HepG2 (cell line): ENCODE measurements at regions not wholly inside any gene's neighbourhood (a gene's known extent, or its start where the extent isn't known, plus 50 kb on each side); places are given as distances from the start of the nearest gene placed in this dataset.

Source experiments
- ATAC-seq: fragments of 200-7000 bp; cut with Tn5 transposase; 3 replicates; pipeline ENCODE4 v1.9.1; 2020; ENCODE audit warnings: mild to moderate bottlenecking, moderate library complexity
- BruUV-seq: library from RNA; stranded (reverse); fragments of 400-500 nt; replicated peaks from 2 replicates; lab custom pipeline; 2021; lab: Mats Ljungman, UMichigan
- CTCF ChIA-PET: fragments of 300-600 bp; formaldehyde crosslinking; extraction: SDS; loops from one replicate; lab custom pipeline; 2021; ENCODE audit warnings: low total read pairs, inconsistent platforms, low intra/inter-chr PET ratio; lab: Yijun Ruan, JAX
- POLR2A ChIA-PET: fragments of 350-600 bp; sonication (Branson Sonifier 250); formaldehyde crosslinking; loops from one replicate; lab custom pipeline; 2020; ENCODE audit warnings: antibody characterized with exemption, inconsistent platforms; lab: Yijun Ruan, JAX
- DNase-seq: peaks from one replicate; pipeline ENCODE4 v3.0.0-alpha.2; 2015; ENCODE audit warnings: low spot score
- FAIRE-seq: peaks from 3 replicates; lab custom pipeline; 2011; peaks lifted over from hg19 to GRCh38; lab: Jason Lieb, UNC
- H2AFZ ChIP-seq: one replicate; pipeline ENCODE4 v1.6.1; 2011; ENCODE audit warnings: low read length, inconsistent platforms
- H3K27ac ChIP-seq: fragments of 300-600 bp; 3 replicates; pipeline ENCODE4 v1.8.0; 2011; ENCODE audit warnings: mixed run types, mild to moderate bottlenecking, mixed read lengths, low read length, inconsistent platforms; ENCODE audit not compliant: insufficient read depth; ENCODE audit errors: extremely low read length
- H3K27me3 ChIP-seq, 2 experiments: fragments of 200-600 bp in 1 of 2; 2 replicates in 1 of 2; 3 replicates in 1 of 2; pipeline versions ENCODE4 v1.6.0 to v1.8.0; 2011; ENCODE audit warnings: low read length in 2 of 2, mild to moderate bottlenecking in 2 of 2, moderate library complexity in 2 of 2, inconsistent platforms in 1 of 2; ENCODE audit not compliant: insufficient read depth in 2 of 2, control insufficient read depth in 1 of 2
- H3K36me3 ChIP-seq, 2 experiments: fragments of 200-600 bp in 1 of 2; replicated peaks in 1 of 2; 2 replicates in 1 of 2; 3 replicates in 1 of 2; pipeline versions ENCODE4 v1.5.1 to v1.8.0; 2011; ENCODE audit warnings: low read length in 2 of 2, inconsistent platforms in 1 of 2; ENCODE audit not compliant: insufficient read depth in 2 of 2, control insufficient read depth in 1 of 2
- H3K4me1 ChIP-seq: 2 replicates; pipeline ENCODE4 v1.5.1; 2012; ENCODE audit warnings: low read length, inconsistent platforms; ENCODE audit not compliant: insufficient read depth
- H3K4me2 ChIP-seq: 2 replicates; pipeline ENCODE4 v1.6.0; 2011; ENCODE audit warnings: low read depth, low read length, inconsistent platforms
- H3K4me3 ChIP-seq, 3 experiments: fragments of 200-600 bp in 1 of 3; sonication (generic), shearing (Covaris generic) in 1 of 3; replicated peaks in 1 of 3; 2 replicates each; pipeline ENCODE4 v1.5.1; 2011 to 2016; ENCODE audit warnings: low read length in 3 of 3, inconsistent platforms in 2 of 3, low read depth in 2 of 3, mild to moderate bottlenecking in 2 of 3, control low read depth in 1 of 3, mixed read lengths in 1 of 3; ENCODE audit not compliant: insufficient read depth in 1 of 3
- H3K79me2 ChIP-seq: one replicate; pipeline ENCODE4 v1.6.1; 2011; ENCODE audit warnings: low read length, inconsistent platforms; ENCODE audit not compliant: insufficient read depth
- H3K9ac ChIP-seq: 2 replicates; pipeline ENCODE4 v1.6.0; 2011; ENCODE audit warnings: mild to moderate bottlenecking, low read depth, low read length, inconsistent platforms; ENCODE audit not compliant: insufficient read depth
- H3K9me3 ChIP-seq: 2 replicates; pipeline ENCODE4 v1.5.1; 2012; ENCODE audit warnings: mild to moderate bottlenecking, low read length
- H4K20me1 ChIP-seq: 2 replicates; pipeline ENCODE4 v1.6.0; 2011; ENCODE audit warnings: inconsistent platforms, mild to moderate bottlenecking, low read length, moderate library complexity; ENCODE audit not compliant: insufficient read depth
- ELF4 ChIP-seq: sonication (generic); formaldehyde crosslinking; IDR thresholded peaks from 2 replicates; pipeline ENCODE4 v1.5.0; 2020; ENCODE audit warnings: missing genetic modification reagents, mild to moderate bottlenecking, moderate library complexity, borderline replicate concordance
- FOXC1 ChIP-seq: sonication (generic); formaldehyde crosslinking; IDR thresholded peaks from 2 replicates; pipeline ENCODE4 v1.8.0; 2022; ENCODE audit warnings: mild to moderate bottlenecking, missing genetic modification reagents, borderline replicate concordance
- GPN1 ChIP-seq: sonication (generic); formaldehyde crosslinking; IDR thresholded peaks from 2 replicates; pipeline ENCODE4 v1.5.1; 2020; ENCODE audit warnings: missing genetic modification reagents, borderline replicate concordance
- HDAC6 ChIP-seq: fragments of 200-600 bp; sonication (generic); IDR thresholded peaks from 2 replicates; pipeline ENCODE4 v1.7.0; 2017; ENCODE audit warnings: mild to moderate bottlenecking, antibody characterized with exemption, low read length, low read depth
- NFYB ChIP-seq: sonication (generic); formaldehyde crosslinking; IDR thresholded peaks from 2 replicates; pipeline ENCODE4 v1.4.0; 2020; ENCODE audit warnings: missing genetic modification reagents
- TBX2 ChIP-seq: sonication (generic); formaldehyde crosslinking; IDR thresholded peaks from 2 replicates; pipeline ENCODE4 v1.5.0; 2020; ENCODE audit warnings: missing genetic modification reagents, mild to moderate bottlenecking, borderline replicate concordance
- TCF12 ChIP-seq, 2 experiments: fragments of 450-650 bp in 1 of 2; sonication (generic) in 1 of 2; formaldehyde crosslinking in 1 of 2; IDR thresholded peaks; 2 replicates each; pipeline versions ENCODE4 v1.6.1 to v1.8.0; 2017 to 2022; ENCODE audit warnings: antibody characterized with exemption in 1 of 2, mild to moderate bottlenecking in 1 of 2, missing genetic modification reagents in 1 of 2, moderate library complexity in 1 of 2
- XBP1 ChIP-seq: sonication (generic); formaldehyde crosslinking; IDR thresholded peaks from 2 replicates; pipeline ENCODE4 v1.5.0; 2020; ENCODE audit warnings: missing genetic modification reagents
- ZIK1 ChIP-seq: sonication (generic); formaldehyde crosslinking; IDR thresholded peaks from 2 replicates; pipeline ENCODE4 v1.5.0; 2020; ENCODE audit warnings: mild to moderate bottlenecking, low read depth, missing genetic modification reagents, borderline replicate concordance
- ZNF446 ChIP-seq: sonication (generic); formaldehyde crosslinking; IDR thresholded peaks from 2 replicates; pipeline ENCODE4 v1.5.0; 2020; ENCODE audit warnings: mild to moderate bottlenecking, missing genetic modification reagents
- ZNF616 ChIP-seq: sonication (generic); formaldehyde crosslinking; IDR thresholded peaks from 2 replicates; pipeline ENCODE4 v1.5.0; 2020; ENCODE audit warnings: low read depth, mild to moderate bottlenecking, missing genetic modification reagents
- ZSCAN29 ChIP-seq: sonication (generic); formaldehyde crosslinking; conservative IDR thresholded peaks from 2 replicates; pipeline ENCODE4 v1.4.0; 2020; ENCODE audit warnings: mild to moderate bottlenecking, missing genetic modification reagents
- WGBS: methylation state at CpG from one replicate; pipeline ENCODE4 v1.1.6; 2017; ENCODE audit warnings: low lambda C conversion rate; 5-methylcytosine and 5-hydroxymethylcytosine counted together
- in situ Hi-C: cut with HindIII; loops from 2 replicates; pipeline ENCODE4 v1.10.0; 2017; ENCODE audit warnings: low pct_unique_long_range_greater_than_20kb; ENCODE audit not compliant: extremely low pct_ligation_motif_present
- intact Hi-C: fragments of 100-400 bp; cut with micrococcal nuclease; formaldehyde crosslinking; loops from one replicate; pipeline ENCODE4 v1.10.0; 2022; ENCODE audit not compliant: unreplicated experiment
- TF ChIP-seq, protein P1 (sequence below): IDR thresholded peaks from 2 replicates; pipeline ENCODE4 v1.6.1; 2016; ENCODE audit warnings: missing compliant biosample characterization, missing genetic modification reagents, borderline replicate concordance
- TF ChIP-seq, protein P2 (sequence below): sonication (generic); formaldehyde crosslinking; IDR thresholded peaks from 2 replicates; pipeline ENCODE4 v1.5.1; 2020; ENCODE audit warnings: mild to moderate bottlenecking, missing genetic modification reagents, moderate library complexity
- TF ChIP-seq, protein P3 (sequence below): IDR thresholded peaks from 2 replicates; pipeline ENCODE4 v1.6.1; 2012; ENCODE audit warnings: low read length, improper control_type of control experiment
- TF ChIP-seq, protein P4 (sequence below): sonication (generic); formaldehyde crosslinking; IDR thresholded peaks from 2 replicates; pipeline ENCODE4 v1.4.0; 2020; ENCODE audit warnings: missing genetic modification reagents

DNA sequence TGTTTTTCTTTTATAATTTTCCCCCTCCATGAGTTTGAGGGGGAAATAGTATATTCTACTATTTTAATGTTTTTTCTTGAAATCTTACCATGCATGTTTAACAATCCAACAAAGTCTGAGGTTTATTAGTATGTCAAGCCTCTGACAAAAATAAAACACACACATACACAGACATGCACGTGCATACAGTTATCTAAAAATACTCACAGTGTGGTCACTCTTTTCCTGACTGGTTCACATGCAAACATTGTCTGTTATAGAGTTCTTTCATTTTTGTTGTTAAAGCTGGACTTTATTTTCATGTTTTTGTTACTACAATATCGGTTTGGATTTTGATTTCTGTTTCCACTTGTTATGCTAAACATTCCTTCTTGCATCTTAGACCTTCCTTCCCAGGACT lies 236.6 kb downstream of the MFSD1 start:
- Histone ChIP-seq H3K79me2 (no peaks in the 10 kb centered on the region), H3K9ac (no peak overlapping the region), H3K4me2 (no peak overlapping the region), H3K4me3 (no peak overlapping the region), H3K9me3 (no peaks in the 10 kb centered on the region), H3K36me3 (no peaks in the 10 kb centered on the region), H3K27ac (no peak overlapping the region), H4K20me1 (no peaks in the 10 kb centered on the region), H3K27me3 (no peaks in the 10 kb centered on the region), H2AFZ (no peak overlapping the region), H3K4me1 (no peaks in the 10 kb centered on the region)
- DNase-seq (no peak), ATAC-seq (no peak), FAIRE-seq (no peak)
- no TSS peak for BruUV-seq
- in situ Hi-C loops (no loop called here), intact Hi-C loops (no loop called here)
- POLR2A ChIA-PET = no interaction called here
- 0% methylated on average over 2 of the region's 2 CpGs for WGBS
- CTCF ChIA-PET = no interaction called here
- TF ChIP-seq ZNF616 (no peak), NFYB (CRISPR knock-in tag) (no peak), ZIK1 (no peak), GPN1 (no peak), FOXC1 (CRISPR knock-in tag) (no peak), ZNF446 (CRISPR knock-in tag) (no peak), TCF12 (IDR thresholded peaks at IDR 0.05) (no peak), TCF12 (CRISPR knock-in tag; IDR thresholded peaks at IDR 0.05) (no peak), ELF4 (CRISPR knock-in tag) (no peak), TBX2 (CRISPR knock-in tag) (no peak), ZSCAN29 (no peak), HDAC6 (no peak), XBP1 (CRISPR knock-in tag) (no peak)
- TF ChIP-seq, protein P1, sequence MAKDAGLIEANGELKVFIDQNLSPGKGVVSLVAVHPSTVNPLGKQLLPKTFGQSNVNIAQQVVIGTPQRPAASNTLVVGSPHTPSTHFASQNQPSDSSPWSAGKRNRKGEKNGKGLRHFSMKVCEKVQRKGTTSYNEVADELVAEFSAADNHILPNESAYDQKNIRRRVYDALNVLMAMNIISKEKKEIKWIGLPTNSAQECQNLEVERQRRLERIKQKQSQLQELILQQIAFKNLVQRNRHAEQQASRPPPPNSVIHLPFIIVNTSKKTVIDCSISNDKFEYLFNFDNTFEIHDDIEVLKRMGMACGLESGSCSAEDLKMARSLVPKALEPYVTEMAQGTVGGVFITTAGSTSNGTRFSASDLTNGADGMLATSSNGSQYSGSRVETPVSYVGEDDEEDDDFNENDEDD (CRISPR knock-in tag) = no peak
- TF ChIP-seq, protein P2, sequence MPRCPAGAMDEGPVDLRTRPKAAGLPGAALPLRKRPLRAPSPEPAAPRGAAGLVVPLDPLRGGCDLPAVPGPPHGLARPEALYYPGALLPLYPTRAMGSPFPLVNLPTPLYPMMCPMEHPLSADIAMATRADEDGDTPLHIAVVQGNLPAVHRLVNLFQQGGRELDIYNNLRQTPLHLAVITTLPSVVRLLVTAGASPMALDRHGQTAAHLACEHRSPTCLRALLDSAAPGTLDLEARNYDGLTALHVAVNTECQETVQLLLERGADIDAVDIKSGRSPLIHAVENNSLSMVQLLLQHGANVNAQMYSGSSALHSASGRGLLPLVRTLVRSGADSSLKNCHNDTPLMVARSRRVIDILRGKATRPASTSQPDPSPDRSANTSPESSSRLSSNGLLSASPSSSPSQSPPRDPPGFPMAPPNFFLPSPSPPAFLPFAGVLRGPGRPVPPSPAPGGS (CRISPR knock-in tag) = no peak
- TF ChIP-seq, protein P3, sequence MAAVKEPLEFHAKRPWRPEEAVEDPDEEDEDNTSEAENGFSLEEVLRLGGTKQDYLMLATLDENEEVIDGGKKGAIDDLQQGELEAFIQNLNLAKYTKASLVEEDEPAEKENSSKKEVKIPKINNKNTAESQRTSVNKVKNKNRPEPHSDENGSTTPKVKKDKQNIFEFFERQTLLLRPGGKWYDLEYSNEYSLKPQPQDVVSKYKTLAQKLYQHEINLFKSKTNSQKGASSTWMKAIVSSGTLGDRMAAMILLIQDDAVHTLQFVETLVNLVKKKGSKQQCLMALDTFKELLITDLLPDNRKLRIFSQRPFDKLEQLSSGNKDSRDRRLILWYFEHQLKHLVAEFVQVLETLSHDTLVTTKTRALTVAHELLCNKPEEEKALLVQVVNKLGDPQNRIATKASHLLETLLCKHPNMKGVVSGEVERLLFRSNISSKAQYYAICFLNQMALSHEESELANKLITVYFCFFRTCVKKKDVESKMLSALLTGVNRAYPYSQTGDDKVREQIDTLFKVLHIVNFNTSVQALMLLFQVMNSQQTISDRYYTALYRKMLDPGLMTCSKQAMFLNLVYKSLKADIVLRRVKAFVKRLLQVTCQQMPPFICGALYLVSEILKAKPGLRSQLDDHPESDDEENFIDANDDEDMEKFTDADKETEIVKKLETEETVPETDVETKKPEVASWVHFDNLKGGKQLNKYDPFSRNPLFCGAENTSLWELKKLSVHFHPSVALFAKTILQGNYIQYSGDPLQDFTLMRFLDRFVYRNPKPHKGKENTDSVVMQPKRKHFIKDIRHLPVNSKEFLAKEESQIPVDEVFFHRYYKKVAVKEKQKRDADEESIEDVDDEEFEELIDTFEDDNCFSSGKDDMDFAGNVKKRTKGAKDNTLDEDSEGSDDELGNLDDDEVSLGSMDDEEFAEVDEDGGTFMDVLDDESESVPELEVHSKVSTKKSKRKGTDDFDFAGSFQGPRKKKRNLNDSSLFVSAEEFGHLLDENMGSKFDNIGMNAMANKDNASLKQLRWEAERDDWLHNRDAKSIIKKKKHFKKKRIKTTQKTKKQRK = no peak
- TF ChIP-seq, protein P4, sequence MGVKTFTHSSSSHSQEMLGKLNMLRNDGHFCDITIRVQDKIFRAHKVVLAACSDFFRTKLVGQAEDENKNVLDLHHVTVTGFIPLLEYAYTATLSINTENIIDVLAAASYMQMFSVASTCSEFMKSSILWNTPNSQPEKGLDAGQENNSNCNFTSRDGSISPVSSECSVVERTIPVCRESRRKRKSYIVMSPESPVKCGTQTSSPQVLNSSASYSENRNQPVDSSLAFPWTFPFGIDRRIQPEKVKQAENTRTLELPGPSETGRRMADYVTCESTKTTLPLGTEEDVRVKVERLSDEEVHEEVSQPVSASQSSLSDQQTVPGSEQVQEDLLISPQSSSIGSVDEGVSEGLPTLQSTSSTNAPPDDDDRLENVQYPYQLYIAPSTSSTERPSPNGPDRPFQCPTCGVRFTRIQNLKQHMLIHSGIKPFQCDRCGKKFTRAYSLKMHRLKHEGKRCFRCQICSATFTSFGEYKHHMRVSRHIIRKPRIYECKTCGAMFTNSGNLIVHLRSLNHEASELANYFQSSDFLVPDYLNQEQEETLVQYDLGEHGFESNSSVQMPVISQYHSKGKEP (CRISPR knock-in tag) = no peak
